ENCODE measurements at regions not wholly inside any gene's neighbourhood (a gene's known extent, or its start where the extent isn't known, plus 50 kb on each side); places are given as distances from the start of the nearest gene placed in this dataset.

DNA sequence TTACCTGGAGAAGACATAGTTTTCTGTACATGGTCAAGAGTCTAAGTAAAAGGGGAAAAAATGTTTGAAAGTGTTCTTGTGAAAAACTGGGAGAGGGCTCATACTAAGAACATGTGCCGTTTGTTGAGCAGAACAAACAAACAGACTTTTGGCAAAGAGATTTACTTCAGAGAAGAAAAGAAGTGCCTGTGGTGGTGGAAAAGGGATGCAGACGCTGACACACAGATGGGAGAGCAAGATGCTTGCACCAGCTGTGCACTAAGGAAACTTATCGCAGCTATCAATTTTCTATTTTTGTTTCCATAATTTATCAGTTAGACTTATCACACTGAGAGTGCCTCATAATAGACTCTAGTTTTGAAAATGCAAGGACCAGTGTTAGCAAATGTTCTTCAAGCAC, 259.6 kb upstream of the PDZRN3 start:
- TF ChIP-seq, protein P1, sequence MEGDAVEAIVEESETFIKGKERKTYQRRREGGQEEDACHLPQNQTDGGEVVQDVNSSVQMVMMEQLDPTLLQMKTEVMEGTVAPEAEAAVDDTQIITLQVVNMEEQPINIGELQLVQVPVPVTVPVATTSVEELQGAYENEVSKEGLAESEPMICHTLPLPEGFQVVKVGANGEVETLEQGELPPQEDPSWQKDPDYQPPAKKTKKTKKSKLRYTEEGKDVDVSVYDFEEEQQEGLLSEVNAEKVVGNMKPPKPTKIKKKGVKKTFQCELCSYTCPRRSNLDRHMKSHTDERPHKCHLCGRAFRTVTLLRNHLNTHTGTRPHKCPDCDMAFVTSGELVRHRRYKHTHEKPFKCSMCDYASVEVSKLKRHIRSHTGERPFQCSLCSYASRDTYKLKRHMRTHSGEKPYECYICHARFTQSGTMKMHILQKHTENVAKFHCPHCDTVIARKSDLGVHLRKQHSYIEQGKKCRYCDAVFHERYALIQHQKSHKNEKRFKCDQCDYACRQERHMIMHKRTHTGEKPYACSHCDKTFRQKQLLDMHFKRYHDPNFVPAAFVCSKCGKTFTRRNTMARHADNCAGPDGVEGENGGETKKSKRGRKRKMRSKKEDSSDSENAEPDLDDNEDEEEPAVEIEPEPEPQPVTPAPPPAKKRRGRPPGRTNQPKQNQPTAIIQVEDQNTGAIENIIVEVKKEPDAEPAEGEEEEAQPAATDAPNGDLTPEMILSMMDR (IDR thresholded peaks at IDR 0.05; ENCODE audit: insufficient read depth, low read length): no peak
- no peak for DNase-seq (ENCODE audit: low read depth)
- no peak overlapping the region for H3K4me3 ChIP-seq (ENCODE audit: low read depth, low read length)

DNA sequence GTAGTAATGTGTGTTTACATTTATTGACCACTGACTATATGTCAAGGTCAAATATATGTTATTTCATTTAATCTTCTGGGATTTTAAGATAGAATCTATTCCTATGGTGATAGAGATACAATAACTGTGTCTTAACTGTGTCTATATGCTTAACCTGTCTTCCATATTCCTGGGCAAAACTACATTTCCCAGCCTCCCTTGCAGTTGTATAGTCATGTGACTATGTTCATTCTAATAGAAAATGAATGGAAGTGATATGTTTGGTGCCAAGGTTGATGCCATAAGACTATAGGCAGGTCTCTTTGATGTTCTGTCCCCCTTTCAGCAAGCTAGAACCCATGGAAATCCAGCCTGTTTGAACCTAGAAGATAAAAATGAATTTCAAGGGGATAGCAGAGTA, 258.8 kb upstream of the PDZRN3 start:
- DNase-seq (ENCODE audit: low read depth): no peak
- TF ChIP-seq, protein P1 (IDR thresholded peaks at IDR 0.05; ENCODE audit: insufficient read depth, low read length): no peak
- no peak overlapping the region for H3K4me3 ChIP-seq (ENCODE audit: low read depth, low read length)

DNA sequence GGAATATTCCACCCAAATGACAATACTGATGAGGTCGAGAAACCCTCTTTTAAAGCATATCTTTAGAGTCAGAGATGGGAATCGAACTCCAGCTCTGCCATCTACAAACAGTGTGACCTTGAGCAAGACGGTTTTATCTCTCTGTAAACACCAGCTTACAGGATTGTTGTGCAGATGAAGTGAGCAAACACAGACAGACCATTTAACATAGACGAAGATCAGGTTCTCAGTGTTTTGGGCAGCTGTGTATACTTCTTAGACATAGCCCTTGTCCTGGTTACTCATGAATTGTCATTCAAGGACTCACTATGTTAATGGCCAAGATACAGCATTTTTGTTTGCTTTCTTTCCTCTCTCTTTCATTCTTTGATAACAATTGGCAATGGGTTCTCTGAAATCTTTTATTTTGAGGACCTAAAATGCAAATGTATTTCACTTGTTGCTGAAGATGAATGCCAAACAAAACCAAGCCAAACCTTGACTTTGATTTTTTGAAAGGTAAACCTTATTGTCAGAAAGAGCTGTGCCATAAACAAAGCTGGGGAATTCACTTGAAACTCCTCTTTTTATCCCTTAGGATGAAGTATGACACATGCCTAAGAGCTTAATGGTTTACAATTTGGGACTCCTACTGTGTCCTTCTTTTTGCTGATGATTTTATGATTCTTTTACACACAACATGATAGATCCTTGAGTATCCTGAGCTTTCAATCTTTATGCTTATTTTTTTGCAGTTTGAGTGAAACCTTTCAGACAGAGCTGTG, 250.0 kb upstream of the PDZRN3 start:
- no peak overlapping the region for H3K4me3 ChIP-seq (ENCODE audit: low read depth, low read length)
- TF ChIP-seq, protein P1 (IDR thresholded peaks at IDR 0.05; ENCODE audit: insufficient read depth, low read length): no peak
- no peak for DNase-seq (ENCODE audit: low read depth)

DNA sequence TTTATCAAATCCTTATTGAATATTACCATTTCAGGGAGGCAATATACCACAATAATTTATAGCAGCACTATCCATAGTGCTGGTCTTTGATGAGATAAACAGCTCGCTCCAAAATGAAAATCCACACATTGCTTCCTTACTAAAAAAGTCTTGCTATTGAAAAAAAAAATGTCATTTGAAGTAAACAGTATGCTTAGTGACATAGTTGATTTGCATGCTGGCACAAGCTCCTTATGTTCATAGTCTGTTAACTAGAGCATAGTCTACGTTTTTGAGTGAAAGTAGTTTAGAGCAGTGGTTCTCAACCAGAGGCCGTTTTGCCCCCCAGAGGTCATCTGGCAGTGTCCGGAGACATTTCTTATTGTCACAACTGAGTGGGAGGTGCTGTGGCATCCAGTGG, 249.4 kb upstream of the PDZRN3 start:
- no peak overlapping the region for H3K4me3 ChIP-seq (ENCODE audit: low read depth, low read length)
- DNase-seq (ENCODE audit: low read depth): no peak
- TF ChIP-seq, protein P1 (IDR thresholded peaks at IDR 0.05; ENCODE audit: insufficient read depth, low read length): no peak

DNA sequence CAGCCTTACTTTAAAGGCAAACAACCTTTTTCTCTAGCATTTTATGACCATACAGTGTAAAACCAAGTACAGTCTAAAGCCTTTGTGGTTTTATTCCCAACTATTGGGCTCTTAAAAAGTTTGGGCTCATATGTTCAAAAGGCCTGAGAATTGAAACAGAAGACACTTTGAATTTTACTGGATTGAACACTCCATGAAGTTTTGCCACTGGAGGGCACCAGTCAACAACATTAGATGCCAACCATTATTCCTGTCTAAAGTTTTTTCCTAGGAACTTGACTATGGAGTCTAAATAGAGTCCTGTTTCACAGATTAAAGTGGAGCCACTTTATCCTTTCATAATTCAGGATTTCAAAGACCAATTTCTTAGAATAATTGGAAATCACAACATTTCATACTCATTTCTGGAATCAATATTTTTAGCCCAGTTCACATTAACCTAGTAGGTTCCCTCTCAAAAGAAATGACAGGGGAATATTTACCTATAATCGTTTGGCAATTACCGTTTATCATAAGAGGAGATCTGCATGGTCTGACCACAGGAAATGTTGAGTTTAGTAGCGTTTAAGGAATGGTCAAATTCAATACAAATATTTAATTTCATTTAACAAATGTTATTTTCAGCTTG, 244.1 kb upstream of the PDZRN3 start:
- TF ChIP-seq, protein P1 (IDR thresholded peaks at IDR 0.05; ENCODE audit: insufficient read depth, low read length): peak; percentile 68
- no peak overlapping the region for H3K4me3 ChIP-seq (ENCODE audit: low read depth, low read length)
- peak; percentile 70 for DNase-seq (ENCODE audit: low read depth)

DNA sequence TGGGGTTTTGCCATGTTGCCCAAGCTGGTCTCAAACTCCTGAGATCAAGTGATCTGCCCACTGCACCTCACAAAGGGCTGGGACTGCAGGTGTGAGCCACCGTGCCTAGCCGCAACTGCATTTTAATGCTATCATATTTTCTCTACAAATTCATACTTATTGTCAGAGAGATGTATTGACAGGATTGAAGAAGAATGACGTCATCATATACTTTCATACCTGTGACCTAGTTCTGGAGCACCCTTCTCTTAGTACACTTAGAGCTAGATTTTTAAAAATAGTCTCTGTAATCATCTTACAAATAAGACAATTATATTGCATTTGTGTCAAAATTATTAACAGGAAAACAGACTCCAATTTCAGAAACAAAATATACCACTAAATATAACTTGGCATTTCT, 242.8 kb upstream of the PDZRN3 start:
- TF ChIP-seq, protein P1 (IDR thresholded peaks at IDR 0.05; ENCODE audit: insufficient read depth, low read length): no peak
- DNase-seq (ENCODE audit: low read depth): no peak

More for the DNA sequence above, 242.8 kb upstream of the PDZRN3 start:
- H3K4me3 ChIP-seq (ENCODE audit: low read depth, low read length): no peak overlapping the region
